HG03139 (cell line): ENCODE measurements at regions not wholly inside any gene's neighbourhood (a gene's known extent, or its start where the extent isn't known, plus 50 kb on each side); places are given as distances from the start of the nearest gene placed in this dataset.
"Not testable (repeated sequence)": the region's sequence is repeated elsewhere in the genome, so short reads cannot be mapped to it uniquely, and the experiment has no call there.

Experiments used
- ATAC-seq: cut with Tn5 transposase; IDR thresholded peaks from one replicate; pipeline ENCODE4 v1.9.1; 2021; ENCODE audit not compliant: unreplicated experiment

- ATAC-seq = no peak
Measured at GRCh38 chr11:45390407-45390806, 104.3 kb upstream of the SYT13 start.

- ATAC-seq = no peak
Measured at GRCh38 chr11:45388472-45388871, 102.3 kb upstream of the SYT13 start.

DNA sequence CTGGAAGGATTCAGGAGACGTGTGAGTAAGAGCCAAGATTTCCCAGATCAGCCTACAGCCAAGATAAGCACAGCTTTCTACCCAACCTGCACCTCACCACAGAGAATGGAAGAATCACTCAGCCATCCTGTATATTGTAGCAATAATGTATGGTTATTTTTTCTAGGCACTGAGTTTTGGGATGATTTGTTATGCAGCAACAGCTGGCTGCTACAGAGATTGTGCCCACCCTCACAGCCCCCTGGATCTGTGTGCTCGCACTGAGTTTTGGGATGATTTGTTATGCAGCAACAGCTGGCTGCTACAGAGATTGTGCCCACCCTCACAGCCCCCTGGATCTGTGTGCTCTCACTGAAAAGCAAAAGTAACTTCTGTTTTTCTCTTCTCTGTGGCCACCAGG is 101.7 kb upstream of the SYT13 start:
- not testable (repeated sequence) for ATAC-seq

DNA sequence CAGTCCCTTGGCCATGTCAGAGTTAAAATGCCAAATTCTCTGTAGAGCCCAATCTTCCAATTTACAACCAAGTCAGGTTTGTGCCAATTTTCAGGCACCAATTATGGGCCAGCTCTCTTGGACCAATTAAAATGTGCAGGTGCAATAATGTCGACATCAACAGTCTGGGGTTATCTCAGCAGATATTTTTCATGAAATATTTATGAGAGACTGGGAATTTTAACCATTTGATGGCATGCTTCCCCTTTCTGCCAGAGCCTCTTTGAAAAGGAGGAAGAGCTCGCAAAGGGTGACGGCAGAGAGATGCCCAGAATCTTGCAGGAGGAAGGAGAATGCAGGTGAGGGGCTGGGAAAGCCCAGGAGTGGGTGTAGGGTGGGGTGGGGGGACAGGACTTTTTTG is 100.8 kb upstream of the SYT13 start:
- ATAC-seq = no peak

DNA sequence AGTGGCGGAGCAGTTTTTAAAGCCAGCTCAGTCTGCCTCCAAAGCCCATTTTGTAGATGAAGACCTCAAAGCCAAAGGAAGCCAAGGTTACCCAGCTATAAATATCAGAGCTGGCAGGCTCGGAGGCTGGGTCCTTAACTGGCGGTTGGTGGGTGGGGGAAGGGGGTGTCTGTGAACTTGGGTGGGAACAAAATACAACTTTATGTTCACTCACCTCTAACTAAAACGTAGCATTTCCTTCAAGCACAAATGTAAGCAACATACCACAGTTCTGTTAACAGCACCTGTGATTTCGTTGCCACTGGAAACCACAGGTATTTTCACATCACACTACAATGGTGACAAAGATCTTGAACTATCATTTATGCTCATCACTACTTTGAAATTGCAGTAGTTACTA is 99.7 kb upstream of the SYT13 start:
- ATAC-seq = no peak

DNA sequence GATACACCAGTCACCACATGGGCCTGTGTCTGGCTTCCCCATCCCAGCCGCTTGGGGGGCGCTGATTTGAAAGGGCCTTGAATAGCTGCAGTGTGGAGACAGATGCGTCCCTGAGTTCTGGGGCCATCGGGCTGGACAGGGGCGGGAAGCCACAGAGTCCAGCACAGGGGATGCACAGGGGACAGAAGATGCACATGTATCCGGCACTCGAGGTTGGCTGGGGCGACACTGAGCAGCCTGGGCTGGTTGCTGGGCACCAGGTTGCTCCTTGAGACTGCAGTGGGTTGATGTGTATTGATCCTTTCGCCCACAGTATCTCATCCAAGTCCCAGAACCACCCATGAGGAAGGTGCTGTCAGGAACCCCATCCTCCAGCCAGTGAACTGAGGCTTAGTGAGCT is 99.3 kb upstream of the SYT13 start:
- no peak for ATAC-seq

DNA sequence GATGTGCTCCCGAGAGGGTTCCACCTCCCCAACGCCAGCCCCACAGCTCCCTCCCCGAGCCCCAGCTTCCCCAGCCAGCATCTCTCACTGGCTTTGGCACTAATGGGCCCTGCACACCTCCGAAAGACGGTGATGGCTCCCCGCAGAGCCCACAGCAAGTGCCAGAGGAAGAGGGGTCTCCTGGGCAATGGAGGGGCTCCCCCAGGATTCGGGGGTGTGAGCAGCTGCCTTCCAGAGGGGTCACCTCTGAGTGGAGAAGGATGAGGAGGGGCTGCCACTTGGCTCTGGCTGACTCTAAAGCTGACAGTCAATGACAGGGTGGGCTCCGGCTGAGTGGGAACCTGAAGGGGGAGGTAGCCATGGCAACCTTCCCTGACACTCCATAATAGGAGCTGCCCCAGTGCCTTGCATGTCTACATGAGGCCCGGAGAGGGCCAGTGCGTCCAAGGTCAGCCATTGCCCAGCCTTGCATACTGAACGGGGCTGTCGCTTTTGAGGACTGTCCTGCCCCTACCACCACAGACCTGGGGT is 98.6 kb upstream of the SYT13 start:
- no peak for ATAC-seq

GRCh38 chr11:45384016-45384415 is 97.9 kb upstream of the SYT13 start:
- ATAC-seq = no peak

GRCh38 chr11:45383224-45383623 is 97.1 kb upstream of the SYT13 start:
- no peak for ATAC-seq

- ATAC-seq = no peak
Measured at GRCh38 chr11:45382133-45382878, 96.2 kb upstream of the SYT13 start.

GRCh38 chr11:45379162-45379863 is 93.2 kb upstream of the SYT13 start:
- no peak for ATAC-seq

DNA sequence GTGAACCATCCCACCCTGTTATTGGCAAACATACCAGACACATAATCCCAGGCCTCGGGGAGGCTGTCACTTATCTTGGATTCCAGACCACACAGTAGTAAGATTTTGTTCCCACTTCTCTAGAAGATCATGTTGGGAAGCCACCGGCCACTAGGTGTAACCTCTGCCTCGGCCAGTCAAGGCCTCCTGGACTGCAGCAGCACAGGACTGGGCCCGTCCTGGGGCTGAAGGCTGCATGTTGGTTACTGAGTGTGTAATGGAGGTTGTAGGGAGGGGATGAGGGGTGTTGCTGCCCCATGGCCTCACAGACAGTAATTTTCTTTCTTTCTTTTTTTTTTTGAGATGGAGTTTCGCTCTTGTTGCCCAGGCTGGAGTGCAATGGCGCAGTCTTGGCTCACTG is 92.4 kb upstream of the SYT13 start:
- ATAC-seq = no peak

- ATAC-seq = no peak
Measured at GRCh38 chr11:45374653-45375059, 88.5 kb upstream of the SYT13 start.

DNA sequence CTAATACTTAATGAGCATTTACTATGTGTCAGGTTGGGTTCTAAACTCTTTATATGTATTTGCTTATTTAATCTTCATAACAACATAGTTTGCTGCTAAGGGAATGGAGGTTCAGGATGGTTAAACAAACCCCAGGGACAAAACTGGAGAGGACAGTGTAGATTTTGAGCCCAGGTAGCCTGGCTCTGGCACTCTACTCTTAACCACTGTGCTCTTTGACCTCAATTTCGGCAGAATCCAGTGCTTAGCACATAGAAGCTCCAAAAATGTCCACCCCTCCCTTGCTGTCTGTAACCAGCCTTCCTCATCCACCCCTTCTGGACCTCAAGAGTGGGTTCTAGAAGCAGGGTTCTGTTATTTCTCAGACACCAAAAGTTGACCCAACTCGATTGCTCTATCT is 88.0 kb upstream of the SYT13 start:
- no peak for ATAC-seq

DNA sequence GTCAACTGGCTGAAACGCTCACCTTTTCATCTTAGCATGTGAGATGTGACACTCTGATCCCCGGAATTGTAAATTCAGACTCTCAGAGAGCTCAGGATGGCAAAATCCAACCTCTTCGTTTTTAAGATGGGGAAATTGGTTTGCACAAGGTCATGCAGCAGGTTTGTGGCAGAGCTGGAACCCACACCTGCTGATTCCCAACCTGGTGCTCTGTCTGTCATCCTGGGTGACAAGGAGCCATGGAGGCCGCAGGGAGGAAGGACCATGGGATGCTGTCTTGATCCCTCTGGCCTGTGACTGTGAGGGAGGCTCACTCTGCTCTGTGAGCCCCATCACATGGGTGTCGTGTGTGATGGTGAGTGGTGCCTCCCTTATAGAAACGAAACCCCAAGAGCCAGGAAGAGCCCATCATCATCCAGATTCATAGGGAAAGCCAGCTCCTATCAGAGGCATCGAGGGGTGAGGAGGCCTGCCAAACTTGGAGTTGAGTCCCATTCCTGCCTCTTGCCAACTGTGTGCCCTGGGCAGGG is 87.4 kb upstream of the SYT13 start:
- no peak for ATAC-seq

GRCh38 chr11:45372414-45372813 is 86.3 kb upstream of the SYT13 start:
- ATAC-seq = not testable (repeated sequence)

DNA sequence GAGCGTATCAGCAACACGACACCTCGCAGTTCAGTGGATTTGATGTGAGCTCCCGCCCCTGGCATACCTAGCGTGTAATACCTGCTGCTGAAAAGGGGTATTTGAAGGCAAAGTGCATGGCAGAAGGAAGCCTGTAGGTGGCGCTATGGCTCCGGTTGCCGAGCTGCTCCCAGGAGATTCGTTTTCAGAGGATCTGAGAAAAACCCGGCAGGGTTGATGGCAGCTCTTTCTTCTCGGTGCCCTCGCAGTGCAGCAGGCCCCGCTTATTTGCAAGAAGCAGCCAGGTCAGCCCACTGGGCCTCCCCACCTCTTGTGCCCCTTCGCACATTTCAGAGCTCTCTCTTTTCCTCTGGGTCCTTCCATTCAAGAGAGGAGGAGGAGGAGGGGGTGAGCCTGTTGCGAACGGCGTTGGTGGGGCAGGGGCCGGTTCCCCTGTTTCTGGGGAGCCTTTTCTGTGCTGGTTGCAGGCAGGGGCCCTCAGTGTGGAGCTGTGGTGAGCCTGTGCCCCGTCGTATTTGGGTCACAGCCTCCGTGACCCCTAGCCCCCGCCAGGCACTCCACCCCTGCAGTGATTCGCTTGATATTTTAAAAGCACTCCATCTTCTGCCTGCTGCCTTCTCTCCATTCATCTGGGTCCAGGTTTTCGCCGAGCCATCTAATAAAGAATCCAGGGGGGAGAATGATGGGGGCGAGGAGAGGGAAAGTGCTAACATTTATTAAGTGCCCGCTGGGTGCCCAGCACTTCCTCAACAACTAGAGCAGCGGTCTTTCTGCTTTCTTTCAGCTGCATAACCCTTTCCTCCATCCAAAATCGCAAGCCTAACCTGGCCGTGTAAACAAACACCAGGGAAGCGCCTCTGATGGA is 85.3 kb upstream of the SYT13 start:
- ATAC-seq = no peak

DNA sequence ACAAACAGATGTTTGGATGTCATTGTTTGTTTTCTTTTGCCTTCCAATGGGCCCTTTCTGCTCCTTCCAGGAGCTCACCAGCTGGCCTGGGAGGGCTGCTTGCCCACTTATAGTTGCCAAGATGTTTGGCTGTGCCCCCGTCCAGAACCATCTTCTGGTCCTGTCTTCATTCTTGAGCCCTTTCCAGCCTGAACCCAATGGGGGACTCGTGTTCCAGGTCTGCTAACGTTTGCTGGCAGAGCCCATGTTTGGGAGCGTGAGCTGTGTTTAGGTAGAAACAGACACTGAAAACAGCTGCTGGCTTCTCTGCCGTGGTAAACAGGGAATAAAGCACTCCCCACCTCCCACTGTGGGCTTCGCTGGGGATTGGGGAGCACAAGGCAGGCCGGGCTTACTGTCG is 83.2 kb upstream of the SYT13 start:
- no peak for ATAC-seq

DNA sequence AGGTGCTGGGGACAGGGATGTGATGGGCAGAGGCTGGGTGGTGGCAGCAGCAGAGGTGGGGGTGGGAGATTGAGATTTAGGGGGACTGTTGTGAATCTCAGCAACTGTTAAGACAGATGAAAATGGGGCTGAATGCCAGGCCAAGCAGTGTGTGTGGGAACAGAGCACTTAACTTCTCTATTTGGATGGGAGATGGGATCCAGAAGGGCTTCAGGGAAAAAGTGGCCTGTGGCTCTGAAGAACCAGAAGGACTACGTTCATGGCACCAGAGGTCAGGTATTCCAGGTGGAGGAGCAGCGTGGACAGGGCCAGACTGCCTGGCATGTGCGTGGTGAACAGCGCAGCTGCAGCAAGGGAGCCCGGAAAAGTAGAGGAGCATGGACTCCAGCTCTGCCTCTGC is 82.6 kb upstream of the SYT13 start:
- no peak for ATAC-seq

- no peak for ATAC-seq
Measured at GRCh38 chr11:45366619-45367190, 80.6 kb upstream of the SYT13 start.
